Sigmoid colon (tissue), 6 donors: ENCODE measurements at regions not wholly inside any gene's neighbourhood (a gene's known extent, or its start where the extent isn't known, plus 50 kb on each side); places are given as distances from the start of the nearest gene placed in this dataset.

Source experiments
- DNase-seq: peaks from one replicate; pipeline ENCODE4 v3.0.0-alpha.2; 2019
- H3K27ac ChIP-seq, 4 donors: fragments of 200-600 bp; sonication (generic); one replicate each; pipeline ENCODE4 v1.5.1; 2016 to 2019; ENCODE audit warnings: mild to moderate bottlenecking in 1 of 4
- H3K27me3 ChIP-seq, 3 donors: fragments of 200-600 bp; sonication (generic); one replicate each; pipeline ENCODE4 v1.5.1; 2019; ENCODE audit warnings: mild to moderate bottlenecking in 1 of 3
- H3K36me3 ChIP-seq, 4 donors: fragments of 200-600 bp; sonication (generic); one replicate each; pipeline ENCODE4 v1.5.1; 2016 to 2019
- H3K4me1 ChIP-seq, 4 donors: fragments of 200-600 bp; sonication (generic); one replicate each; pipeline ENCODE4 v1.5.1; 2017 to 2019
- H3K4me3 ChIP-seq, 4 donors: fragments of 200-600 bp; sonication (generic); one replicate each; pipeline ENCODE4 v1.5.1; 2017 to 2019; ENCODE audit warnings: mild to moderate bottlenecking in 2 of 4, moderate library complexity in 1 of 4
- H3K9me3 ChIP-seq, 4 donors: fragments of 200-600 bp in 3 of 4; sonication (generic) in 3 of 4; one replicate each; pipeline versions ENCODE4 v1.5.1 to v1.6.1; 2013 to 2019
- EP300 ChIP-seq, 4 donors: sonication (generic); formaldehyde crosslinking; IDR thresholded peaks; one replicate each; pipeline ENCODE4 v1.6.1; 2017; ENCODE audit warnings: antibody characterized with exemption in 4 of 4
- POLR2A ChIP-seq, 2 donors: fragments of 450-650 bp; IDR thresholded peaks; one replicate each; pipeline ENCODE4 v1.6.1; 2016; ENCODE audit warnings: antibody characterized with exemption in 2 of 2, mild to moderate bottlenecking in 2 of 2, moderate library complexity in 2 of 2
- POLR2AphosphoS5 ChIP-seq, 4 donors: sonication (generic); formaldehyde crosslinking; IDR thresholded peaks; one replicate each; pipeline ENCODE4 v1.6.1; 2017; ENCODE audit warnings: antibody characterized with exemption in 4 of 4
- WGBS, 2 donors: extraction: QIAGEN DNeasy Blood & Tissue Kit; methylation state at CpG; one replicate each; pipeline ENCODE4 v1.1.7; 2013; 5-methylcytosine and 5-hydroxymethylcytosine counted together
- intact Hi-C: fragments of 100-400 bp; cut with DNase I; formaldehyde crosslinking; loops from one replicate; pipeline ENCODE4 v1.15.1; 2023
- TF ChIP-seq, protein P1 (sequence below), 4 experiments: fragments of 450-650 bp in 3 of 4; fragments of 200-600 bp in 1 of 4; IDR thresholded peaks; one replicate each; pipeline ENCODE4 v1.5.1; 2016 to 2019; ENCODE audit warnings: antibody characterized with exemption in 4 of 4, mild to moderate bottlenecking in 3 of 4, moderate library complexity in 2 of 4
- donor health status: healthy with polysubstance abuse.
- donor health status: healthy.

DNA sequence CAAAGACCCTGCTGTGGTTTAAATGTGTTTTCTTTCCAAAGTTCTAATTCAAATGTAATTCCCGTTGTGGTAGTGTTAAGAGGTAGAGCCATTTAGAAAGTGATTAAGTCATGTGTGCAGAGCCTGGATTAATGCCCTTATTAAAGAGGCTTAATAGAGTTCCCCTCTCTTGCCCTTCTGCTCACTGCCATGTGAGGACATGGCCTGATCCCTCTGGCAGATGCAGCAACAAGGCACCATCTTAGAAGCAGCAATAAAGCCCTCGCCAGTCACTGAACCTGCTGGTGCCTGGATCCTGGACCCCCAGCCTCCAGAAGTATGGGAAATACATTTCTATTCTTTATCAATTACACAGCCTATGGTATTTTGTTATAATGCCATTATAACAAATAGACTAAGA lies 485.2 kb downstream of the DCDC2C start:
- no peaks in the 10 kb centered on the region for H3K27me3 ChIP-seq
- no peak overlapping the region for H3K27ac ChIP-seq
- intact Hi-C loops = no loop called here
- no peaks in the 10 kb centered on the region for H3K4me1 ChIP-seq
- no peak for DNase-seq
- TF ChIP-seq, protein P1, sequence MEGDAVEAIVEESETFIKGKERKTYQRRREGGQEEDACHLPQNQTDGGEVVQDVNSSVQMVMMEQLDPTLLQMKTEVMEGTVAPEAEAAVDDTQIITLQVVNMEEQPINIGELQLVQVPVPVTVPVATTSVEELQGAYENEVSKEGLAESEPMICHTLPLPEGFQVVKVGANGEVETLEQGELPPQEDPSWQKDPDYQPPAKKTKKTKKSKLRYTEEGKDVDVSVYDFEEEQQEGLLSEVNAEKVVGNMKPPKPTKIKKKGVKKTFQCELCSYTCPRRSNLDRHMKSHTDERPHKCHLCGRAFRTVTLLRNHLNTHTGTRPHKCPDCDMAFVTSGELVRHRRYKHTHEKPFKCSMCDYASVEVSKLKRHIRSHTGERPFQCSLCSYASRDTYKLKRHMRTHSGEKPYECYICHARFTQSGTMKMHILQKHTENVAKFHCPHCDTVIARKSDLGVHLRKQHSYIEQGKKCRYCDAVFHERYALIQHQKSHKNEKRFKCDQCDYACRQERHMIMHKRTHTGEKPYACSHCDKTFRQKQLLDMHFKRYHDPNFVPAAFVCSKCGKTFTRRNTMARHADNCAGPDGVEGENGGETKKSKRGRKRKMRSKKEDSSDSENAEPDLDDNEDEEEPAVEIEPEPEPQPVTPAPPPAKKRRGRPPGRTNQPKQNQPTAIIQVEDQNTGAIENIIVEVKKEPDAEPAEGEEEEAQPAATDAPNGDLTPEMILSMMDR (IDR thresholded peaks at IDR 0.05) = no peak
- TF ChIP-seq POLR2AphosphoS5 (IDR thresholded peaks at IDR 0.05) (no peak), EP300 (IDR thresholded peaks at IDR 0.05) (no peak), POLR2A (IDR thresholded peaks at IDR 0.05) (no peak)
- WGBS, 2 donors = 86 to 87% methylated on average over 2 of the region's 2 CpGs
- H3K4me3 ChIP-seq = no peak overlapping the region
- peaks cover 0 to 4% (median 0%) of the 10 kb centered on the region in 4 donors for H3K9me3 ChIP-seq
- no peaks in the 10 kb centered on the region for H3K36me3 ChIP-seq

DNA sequence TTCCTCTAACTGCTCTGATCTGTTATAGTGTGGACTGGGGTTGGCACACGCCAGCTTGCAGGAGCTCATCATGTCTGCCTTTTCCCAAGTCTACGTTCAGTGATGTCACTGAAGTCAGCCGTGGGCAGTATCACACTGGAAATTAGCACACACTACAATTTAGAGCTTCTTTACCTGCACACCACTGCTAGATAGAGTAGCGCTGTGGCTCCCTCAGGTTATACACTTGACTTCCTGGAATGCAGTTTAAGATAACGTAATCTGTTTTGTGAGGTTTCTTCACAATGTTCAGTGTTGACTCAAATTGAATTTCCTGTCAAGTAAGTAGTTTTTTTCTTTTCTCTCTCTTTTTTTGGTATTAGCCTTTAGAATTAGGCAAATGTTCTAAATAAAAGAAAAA lies 487.2 kb downstream of the DCDC2C start:
- 66 to 76% methylated on average over 5 of the region's 5 CpGs for WGBS, 2 donors
- Histone ChIP-seq H3K9me3 (peaks cover 0 to 4% (median 0%) of the 10 kb centered on the region in 4 donors), H3K27ac (no peak overlapping the region), H3K4me3 (no peak overlapping the region), H3K27me3 (no peaks in the 10 kb centered on the region), H3K4me1 (no peaks in the 10 kb centered on the region), H3K36me3 (no peaks in the 10 kb centered on the region)
- no peak for DNase-seq
- intact Hi-C loops = no loop called here
- TF ChIP-seq POLR2AphosphoS5 (IDR thresholded peaks at IDR 0.05) (no peak), POLR2A (IDR thresholded peaks at IDR 0.05) (no peak)
- TF ChIP-seq, protein P1 (IDR thresholded peaks at IDR 0.05) = no peak

DNA sequence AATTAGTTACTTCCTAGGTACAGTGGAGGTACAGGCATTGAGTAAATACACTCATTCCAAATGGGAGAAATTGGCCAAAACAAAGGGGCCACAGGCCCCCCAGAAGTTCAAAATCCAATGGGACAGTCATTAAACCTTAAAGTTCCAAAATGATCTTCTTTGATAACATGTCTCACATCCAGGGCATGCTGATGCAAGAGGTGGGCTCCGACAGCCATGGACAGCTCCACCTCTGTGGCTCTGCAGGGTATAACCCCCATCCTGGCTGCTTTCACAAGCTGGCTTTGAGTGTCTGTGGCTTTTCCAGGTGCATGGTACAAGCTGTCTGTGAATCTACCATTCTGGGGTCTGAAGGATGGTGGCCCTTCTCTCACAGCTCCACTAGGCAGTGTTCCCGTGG lies 488.7 kb downstream of the DCDC2C start:
- intact Hi-C loops = no loop called here
- no peaks in the 10 kb centered on the region for H3K36me3 ChIP-seq
- H3K27me3 ChIP-seq = no peaks in the 10 kb centered on the region
- peaks cover 0 to 4% (median 0%) of the 10 kb centered on the region in 4 donors for H3K9me3 ChIP-seq
- H3K4me3 ChIP-seq = no peak overlapping the region
- TF ChIP-seq, protein P1 (IDR thresholded peaks at IDR 0.05) = no peak
- TF ChIP-seq POLR2A (IDR thresholded peaks at IDR 0.05) (no peak), POLR2AphosphoS5 (IDR thresholded peaks at IDR 0.05) (no peak), EP300 (IDR thresholded peaks at IDR 0.05) (no peak)
- 81 to 91% methylated on average over 2 of the region's 2 CpGs for WGBS, 2 donors
- H3K4me1 ChIP-seq = no peaks in the 10 kb centered on the region
- no peak for DNase-seq
- H3K27ac ChIP-seq = no peak overlapping the region

DNA sequence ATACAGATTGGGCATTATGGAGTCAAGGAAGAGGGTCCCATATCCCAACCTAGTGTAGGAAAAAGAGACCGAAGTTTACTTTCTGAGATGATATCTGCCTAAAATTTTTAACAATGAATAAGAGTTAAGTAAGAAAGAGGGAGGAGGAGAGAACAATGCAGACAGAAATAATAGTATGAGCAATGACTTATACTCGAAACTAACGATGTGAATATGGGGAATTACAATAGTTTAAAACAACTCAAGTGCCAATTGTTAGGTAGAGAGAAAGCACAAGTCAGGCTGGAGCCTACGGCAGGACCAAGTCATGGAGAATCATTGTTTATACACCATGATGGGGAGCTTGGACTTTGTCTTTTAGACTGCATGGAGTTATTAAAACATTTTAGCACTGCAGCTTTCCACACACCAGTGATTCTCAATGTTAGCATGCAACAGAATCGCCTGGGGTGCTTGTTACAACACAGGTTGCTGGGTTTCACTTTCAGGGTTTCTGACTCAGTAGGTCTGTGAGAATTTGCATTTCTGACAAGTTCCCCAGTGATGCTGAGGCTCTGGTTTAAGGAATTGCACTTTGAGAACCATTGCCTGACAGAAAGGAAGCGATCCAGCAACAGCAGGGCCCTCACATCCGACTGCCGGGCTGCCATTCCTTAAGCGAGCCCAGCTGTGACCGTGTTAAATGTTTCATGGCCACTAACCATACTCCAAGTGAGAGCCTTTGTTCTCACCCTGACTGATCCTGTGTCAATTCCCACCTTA lies 511.2 kb downstream of the DCDC2C start:
- no peak for DNase-seq
- Histone ChIP-seq H3K27ac (no peak overlapping the region), H3K4me3 (no peak overlapping the region), H3K4me1 (no peaks in the 10 kb centered on the region), H3K9me3 (no peaks in the 10 kb centered on the region), H3K27me3 (no peaks in the 10 kb centered on the region), H3K36me3 (no peaks in the 10 kb centered on the region)
- 81 to 82% methylated on average over 10 of the region's 10 CpGs for WGBS, 2 donors
- TF ChIP-seq, protein P1 (IDR thresholded peaks at IDR 0.05) = no peak
- no peak for TF ChIP-seq POLR2A (IDR thresholded peaks at IDR 0.05)
- no peak for TF ChIP-seq EP300 (IDR thresholded peaks at IDR 0.05)
- TF ChIP-seq POLR2AphosphoS5 (IDR thresholded peaks at IDR 0.05) = no peak
- intact Hi-C loops = no loop called here

DNA sequence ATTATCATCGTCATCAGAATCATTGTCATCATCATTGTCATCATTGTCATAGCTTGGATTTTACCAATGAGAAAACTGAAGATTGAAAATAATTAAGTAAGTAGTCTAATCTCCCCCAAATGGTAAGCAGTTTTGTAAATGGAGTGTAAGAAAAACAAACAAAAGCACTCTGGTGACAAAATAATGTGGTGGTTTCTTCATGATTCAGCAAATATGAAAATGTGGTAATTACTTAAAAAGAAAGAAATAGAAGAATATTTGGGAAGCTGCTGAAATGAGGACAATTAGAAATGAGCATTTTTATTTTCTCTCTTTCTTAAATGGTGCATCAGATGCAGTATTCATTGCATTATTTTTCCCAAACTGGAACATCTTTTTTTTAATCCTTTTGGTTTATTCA lies 514.4 kb downstream of the DCDC2C start:
- Histone ChIP-seq H3K4me3 (no peak overlapping the region), H3K36me3 (no peaks in the 10 kb centered on the region), H3K27ac (no peak overlapping the region), H3K9me3 (no peaks in the 10 kb centered on the region), H3K27me3 (no peaks in the 10 kb centered on the region), H3K4me1 (no peaks in the 10 kb centered on the region)
- 71 to 87% methylated on average over 1 of the region's 1 CpG for WGBS, 2 donors
- TF ChIP-seq, protein P1 (IDR thresholded peaks at IDR 0.05) = no peak
- TF ChIP-seq POLR2A (IDR thresholded peaks at IDR 0.05) (no peak), EP300 (IDR thresholded peaks at IDR 0.05) (no peak), POLR2AphosphoS5 (IDR thresholded peaks at IDR 0.05) (no peak)
- no peak for DNase-seq
- intact Hi-C loops = no loop called here
